ENCODE measurements at regions not wholly inside any gene's neighbourhood (a gene's known extent, or its start where the extent isn't known, plus 50 kb on each side); places are given as distances from the start of the nearest gene placed in this dataset.
"Not testable (repeated sequence)": the region's sequence is repeated elsewhere in the genome, so short reads cannot be mapped to it uniquely, and the experiment has no call there.

DNA sequence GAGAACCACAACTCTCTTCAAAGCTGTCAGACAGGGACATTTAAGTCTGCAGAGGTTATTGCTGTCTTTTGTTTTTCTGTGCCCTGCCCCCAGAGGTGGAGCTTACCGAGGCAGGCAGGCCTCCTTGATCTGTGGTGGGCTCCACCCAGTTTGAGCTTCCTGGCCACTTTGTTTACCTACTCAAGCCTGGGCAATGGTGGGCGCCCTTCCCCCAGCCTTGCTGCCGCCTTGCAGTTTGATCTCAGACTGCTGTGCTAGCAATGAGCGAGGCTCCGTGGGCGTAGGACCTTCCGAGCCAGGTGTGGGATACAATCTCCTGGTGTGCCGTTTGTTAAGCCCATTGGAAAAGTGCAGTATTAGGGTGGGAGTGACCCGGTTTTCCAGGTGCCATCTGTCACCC is 822.1 kb downstream of the KCNMA1 start:
- FAIRE-seq; DNase-seq (ENCODE audit: insufficient read length, low spot score): not testable (repeated sequence)

DNA sequence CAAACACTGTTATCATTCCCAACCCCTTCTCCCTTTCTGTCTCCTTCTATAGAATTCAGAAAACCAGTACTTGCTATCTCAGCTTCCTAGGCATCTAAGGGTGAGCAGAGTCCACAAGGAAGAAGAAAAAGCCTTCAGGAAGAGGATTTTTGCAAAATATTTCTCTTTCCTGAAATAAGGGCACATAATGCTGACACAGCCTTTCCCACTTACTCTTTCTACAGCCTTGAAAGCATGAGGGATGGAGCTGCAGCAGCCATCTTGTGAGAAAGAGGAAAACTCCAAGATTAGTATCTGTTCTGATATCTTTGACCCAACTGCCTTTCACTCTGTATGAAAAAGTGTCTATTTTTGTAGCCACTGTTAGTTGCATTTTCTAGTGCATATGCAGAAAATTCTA is 826.2 kb downstream of the KCNMA1 start:
- DNase-seq (ENCODE audit: insufficient read length, low spot score) (no peak), FAIRE-seq (no peak)
- no peak for TF ChIP-seq CTCF (IDR thresholded peaks at IDR 0.05; ENCODE audit: insufficient read depth, missing control alignments)

DNA sequence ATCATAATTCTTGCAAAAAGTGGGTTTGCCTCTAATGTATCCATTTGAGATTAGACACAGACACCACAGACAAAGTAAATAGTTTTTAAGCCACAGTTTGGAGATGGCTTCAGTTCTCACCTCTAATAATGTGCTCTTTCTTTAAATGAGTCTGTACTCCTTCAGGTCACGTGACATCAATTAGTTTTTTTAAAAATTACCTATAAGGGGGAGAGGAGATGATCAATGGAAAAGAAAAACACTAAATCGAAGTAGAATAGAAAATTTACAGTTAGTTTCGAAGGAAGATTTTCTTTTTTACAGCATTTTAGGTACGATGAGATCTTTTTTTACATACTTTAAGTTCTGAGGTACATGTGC is 849.2 kb downstream of the KCNMA1 start:
- DNase-seq (ENCODE audit: insufficient read length, low spot score) (no peak), FAIRE-seq (no peak)
- TF ChIP-seq CTCF (IDR thresholded peaks at IDR 0.05; ENCODE audit: insufficient read depth, missing control alignments): no peak

GRCh38 chr10:76787746-76788451 is 849.7 kb downstream of the KCNMA1 start:
- no peak for TF ChIP-seq CTCF (IDR thresholded peaks at IDR 0.05; ENCODE audit: insufficient read depth, missing control alignments)
- DNase-seq (ENCODE audit: insufficient read length, low spot score) (no peak), FAIRE-seq (no peak)

DNA sequence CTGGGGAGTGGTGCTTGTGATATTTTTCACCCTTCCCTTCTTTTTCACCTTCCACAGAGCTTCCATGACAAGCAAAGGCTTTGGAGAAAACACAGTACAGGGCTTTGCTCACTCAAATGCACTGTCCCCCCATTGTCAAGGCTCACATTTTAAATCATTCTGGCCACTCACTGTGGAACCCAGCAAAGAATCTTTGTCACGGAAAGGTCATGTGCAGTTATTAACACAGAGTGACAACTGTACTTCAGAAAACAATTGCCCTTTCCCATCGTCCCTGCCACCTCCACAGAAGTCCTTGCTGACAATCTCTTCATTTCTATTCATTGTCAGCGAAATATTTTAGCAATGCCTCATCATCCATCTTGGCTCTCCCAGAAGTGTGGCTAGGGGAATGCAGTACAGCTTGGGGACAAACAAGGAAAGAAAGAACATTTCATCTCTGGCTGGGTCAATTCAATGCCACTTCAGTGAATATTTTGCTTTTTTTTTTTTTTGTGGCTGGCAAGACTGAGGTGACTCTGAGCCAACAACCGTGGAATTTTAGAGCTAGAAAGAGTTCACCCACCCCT is 851.0 kb downstream of the KCNMA1 start:
- no peak for TF ChIP-seq CTCF (IDR thresholded peaks at IDR 0.05; ENCODE audit: insufficient read depth, missing control alignments)

GRCh38 chr10:76784076-76784475 is 853.5 kb downstream of the KCNMA1 start:
- DNase-seq (ENCODE audit: insufficient read length, low spot score) (no peak), FAIRE-seq (no peak)
- TF ChIP-seq CTCF (IDR thresholded peaks at IDR 0.05; ENCODE audit: insufficient read depth, missing control alignments): no peak

More for the DNA sequence above, 851.0 kb downstream of the KCNMA1 start:
- DNase-seq (ENCODE audit: insufficient read length, low spot score) (no peak), FAIRE-seq (no peak)

DNA sequence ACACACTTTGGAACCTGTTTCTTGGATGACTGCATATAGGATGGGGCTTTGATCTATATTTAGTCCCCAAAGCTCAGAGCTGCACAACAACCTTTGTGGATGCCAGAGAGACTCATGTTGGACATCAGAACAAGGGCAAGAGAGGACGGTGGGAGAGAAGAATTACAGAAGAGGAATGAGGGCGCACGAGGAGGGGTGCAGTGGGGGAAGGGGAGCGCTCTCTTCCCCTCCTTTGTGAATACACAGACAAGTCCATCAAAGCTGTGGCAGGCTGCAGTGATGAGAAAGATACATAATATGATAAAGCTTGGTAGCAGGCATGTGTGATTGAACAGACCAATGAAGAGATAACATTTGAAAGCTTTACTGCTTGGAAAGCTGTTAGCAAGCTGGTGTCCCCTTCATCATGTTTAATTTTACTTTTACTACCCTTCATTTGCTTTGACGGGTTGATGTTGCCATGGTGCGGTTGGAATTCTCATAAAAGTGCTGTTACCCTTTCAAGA is 857.8 kb downstream of the KCNMA1 start:
- no peak for TF ChIP-seq CTCF (IDR thresholded peaks at IDR 0.05; ENCODE audit: insufficient read depth, missing control alignments)
- FAIRE-seq (no peak), DNase-seq (ENCODE audit: insufficient read length, low spot score) (no peak)

Measured in D721Med (cell line).